MM.1S (cell line): ENCODE measurements at regions not wholly inside any gene's neighbourhood (a gene's known extent, or its start where the extent isn't known, plus 50 kb on each side); places are given as distances from the start of the nearest gene placed in this dataset.

ENCODE experiments used
- DNase-seq: peaks from one replicate; pipeline ENCODE4 v3.0.0-alpha.2; 2015
- H2AFZ ChIP-seq: fragments of 300-600 bp; sonication (generic); 2 replicates; pipeline ENCODE4 v1.6.0; 2016; ENCODE audit warnings: antibody characterized with exemption, low read length
- H3F3A ChIP-seq: fragments of 300-600 bp; sonication (generic); 2 replicates; pipeline ENCODE4 v1.6.1; 2016; ENCODE audit warnings: mild to moderate bottlenecking, antibody characterized with exemption, low read length, moderate library complexity, mixed read lengths; ENCODE audit not compliant: insufficient read depth
- H3K27ac ChIP-seq: fragments of 300-600 bp; sonication (generic); 2 replicates; pipeline ENCODE4 v1.5.1; 2016; ENCODE audit warnings: mild to moderate bottlenecking, low read length
- H3K27me3 ChIP-seq: fragments of 300-600 bp; sonication (generic); replicated peaks from 2 replicates; pipeline ENCODE4 v1.6.0; 2016; ENCODE audit warnings: low read length; ENCODE audit not compliant: insufficient read depth
- H3K36me3 ChIP-seq: fragments of 300-600 bp; sonication (generic); replicated peaks from 2 replicates; pipeline ENCODE4 v1.6.1; 2016; ENCODE audit warnings: mild to moderate bottlenecking, low read length, mixed read lengths; ENCODE audit not compliant: insufficient read depth
- H3K4me1 ChIP-seq: fragments of 300-600 bp; sonication (generic); 2 replicates; pipeline ENCODE4 v1.6.1; 2016; ENCODE audit warnings: low read length, mixed read lengths
- H3K4me2 ChIP-seq: fragments of 300-600 bp; sonication (generic); 2 replicates; pipeline ENCODE4 v1.6.0; 2016; ENCODE audit warnings: low read depth, low read length
- H3K4me3 ChIP-seq: fragments of 300-600 bp; sonication (generic); 2 replicates; pipeline ENCODE4 v1.5.1; 2016; ENCODE audit warnings: low read length, mixed read lengths
- H3K79me2 ChIP-seq: fragments of 300-600 bp; sonication (generic); 2 replicates; pipeline ENCODE4 v1.6.1; 2016; ENCODE audit warnings: mixed run types, low read length, mixed read lengths
- H3K9ac ChIP-seq: fragments of 300-600 bp; sonication (generic); 2 replicates; pipeline ENCODE4 v1.6.1; 2016; ENCODE audit warnings: low read length, mixed read lengths
- H3K9me2 ChIP-seq: fragments of 300-600 bp; sonication (generic); replicated peaks from 2 replicates; pipeline ENCODE4 v1.6.1; 2016; ENCODE audit warnings: mild to moderate bottlenecking, low read length, mixed read lengths; ENCODE audit not compliant: insufficient read depth
- H3K9me3 ChIP-seq: fragments of 300-600 bp; sonication (generic); replicated peaks from 2 replicates; pipeline ENCODE4 v1.6.1; 2016; ENCODE audit warnings: mild to moderate bottlenecking, low read length, mixed read lengths; ENCODE audit not compliant: insufficient read depth
- H4K20me1 ChIP-seq: fragments of 300-600 bp; sonication (generic); 2 replicates; pipeline ENCODE4 v1.6.1; 2016; ENCODE audit warnings: mild to moderate bottlenecking, low read length, moderate library complexity, mixed read lengths; ENCODE audit not compliant: insufficient read depth
- EZH2 ChIP-seq: fragments of 300-600 bp; sonication (generic); optimal IDR thresholded peaks from 2 replicates; pipeline ENCODE3; 2017; ENCODE audit warnings: low read depth, mild to moderate bottlenecking, antibody characterized with exemption, low read length, mixed read lengths
- EZH2phosphoT487 ChIP-seq: fragments of 300-600 bp; sonication (generic); IDR thresholded peaks from 2 replicates; pipeline ENCODE4 v1.6.1; 2018; ENCODE audit warnings: antibody characterized with exemption, low read length
- TF ChIP-seq, protein P1 (sequence below): fragments of 300-600 bp; sonication (generic); IDR thresholded peaks from 2 replicates; pipeline ENCODE4 v1.5.1; 2016; ENCODE audit warnings: antibody characterized with exemption, low read length, mixed read lengths

DNA sequence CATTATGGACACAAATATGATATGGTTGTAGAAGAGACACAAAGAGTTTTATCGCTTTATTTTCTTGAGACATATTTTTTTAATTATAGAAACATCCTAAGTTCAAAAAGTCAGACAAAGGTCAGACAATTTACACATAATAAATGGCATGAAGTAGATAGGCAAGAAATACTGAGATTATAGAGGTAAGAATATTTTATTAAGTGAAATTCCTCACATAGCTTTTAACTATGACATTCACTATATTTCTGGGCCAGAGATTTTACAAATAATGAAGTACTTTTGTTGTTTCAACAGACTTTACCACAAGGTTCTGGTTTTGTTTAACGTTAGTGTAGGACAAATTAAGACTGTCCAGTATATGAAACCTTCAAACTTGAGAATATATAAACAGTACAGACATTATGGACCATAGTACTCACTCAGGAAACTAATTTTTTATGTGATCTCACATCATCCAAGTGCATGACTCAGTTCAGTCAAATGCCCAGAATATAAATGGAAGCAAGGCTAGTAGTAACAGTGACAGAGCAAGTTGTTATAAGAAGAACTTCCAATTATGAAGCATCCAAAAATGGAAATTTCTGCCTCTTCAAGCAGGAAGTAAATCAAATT is 394.8 kb downstream of the KCNJ2 start:
- Histone ChIP-seq H3K9ac (no peak overlapping the region), H3K79me2 (no peaks in the 10 kb centered on the region), H3K9me3 (no peaks in the 10 kb centered on the region), H3K27me3 (no peaks in the 10 kb centered on the region), H2AFZ (no peak overlapping the region), H3K4me1 (no peaks in the 10 kb centered on the region), H3K4me3 (no peak overlapping the region), H3K36me3 (no peaks in the 10 kb centered on the region), H3K27ac (no peak overlapping the region), H3K4me2 (no peak overlapping the region), H3F3A (no peaks in the 10 kb centered on the region), H3K9me2 (no peaks in the 10 kb centered on the region; the same call in 1 of the 2 replicates), H4K20me1 (no peaks in the 10 kb centered on the region)
- DNase-seq: no peak
- no peak for TF ChIP-seq EZH2phosphoT487
- TF ChIP-seq, protein P1, sequence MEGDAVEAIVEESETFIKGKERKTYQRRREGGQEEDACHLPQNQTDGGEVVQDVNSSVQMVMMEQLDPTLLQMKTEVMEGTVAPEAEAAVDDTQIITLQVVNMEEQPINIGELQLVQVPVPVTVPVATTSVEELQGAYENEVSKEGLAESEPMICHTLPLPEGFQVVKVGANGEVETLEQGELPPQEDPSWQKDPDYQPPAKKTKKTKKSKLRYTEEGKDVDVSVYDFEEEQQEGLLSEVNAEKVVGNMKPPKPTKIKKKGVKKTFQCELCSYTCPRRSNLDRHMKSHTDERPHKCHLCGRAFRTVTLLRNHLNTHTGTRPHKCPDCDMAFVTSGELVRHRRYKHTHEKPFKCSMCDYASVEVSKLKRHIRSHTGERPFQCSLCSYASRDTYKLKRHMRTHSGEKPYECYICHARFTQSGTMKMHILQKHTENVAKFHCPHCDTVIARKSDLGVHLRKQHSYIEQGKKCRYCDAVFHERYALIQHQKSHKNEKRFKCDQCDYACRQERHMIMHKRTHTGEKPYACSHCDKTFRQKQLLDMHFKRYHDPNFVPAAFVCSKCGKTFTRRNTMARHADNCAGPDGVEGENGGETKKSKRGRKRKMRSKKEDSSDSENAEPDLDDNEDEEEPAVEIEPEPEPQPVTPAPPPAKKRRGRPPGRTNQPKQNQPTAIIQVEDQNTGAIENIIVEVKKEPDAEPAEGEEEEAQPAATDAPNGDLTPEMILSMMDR: no peak
- no peak for TF ChIP-seq EZH2

DNA sequence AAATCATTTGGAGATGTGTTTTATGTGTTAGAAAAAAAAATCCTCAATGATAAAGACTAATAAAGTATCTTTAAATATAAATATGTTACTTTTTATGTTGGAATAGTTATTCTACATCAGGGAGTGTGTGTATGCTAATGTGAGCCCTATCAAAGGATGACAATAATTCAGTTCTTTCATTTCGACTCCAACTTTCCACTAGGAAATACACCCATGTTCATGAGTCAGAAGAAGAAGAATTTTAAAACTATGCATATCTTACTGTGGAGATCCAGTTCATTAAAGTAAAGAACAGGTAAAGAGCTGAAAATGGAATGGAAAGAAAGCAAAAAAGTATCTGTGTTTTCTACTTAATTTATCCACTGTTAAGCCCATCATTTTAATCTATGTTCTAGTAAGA is 399.8 kb downstream of the KCNJ2 start:
- TF ChIP-seq EZH2phosphoT487: no peak
- TF ChIP-seq, protein P1: no peak
- Histone ChIP-seq H3K9ac (no peak overlapping the region), H3K9me2 (no peaks in the 10 kb centered on the region; the same call in 1 of the 2 replicates), H3K79me2 (no peaks in the 10 kb centered on the region), H2AFZ (no peak overlapping the region), H3K36me3 (no peaks in the 10 kb centered on the region), H3K4me1 (no peaks in the 10 kb centered on the region), H3K4me3 (no peak overlapping the region), H3K4me2 (no peak overlapping the region), H4K20me1 (no peaks in the 10 kb centered on the region), H3K27ac (no peak overlapping the region), H3K9me3 (no peaks in the 10 kb centered on the region), H3K27me3 (no peaks in the 10 kb centered on the region), H3F3A (no peaks in the 10 kb centered on the region)
- no peak for DNase-seq

DNA sequence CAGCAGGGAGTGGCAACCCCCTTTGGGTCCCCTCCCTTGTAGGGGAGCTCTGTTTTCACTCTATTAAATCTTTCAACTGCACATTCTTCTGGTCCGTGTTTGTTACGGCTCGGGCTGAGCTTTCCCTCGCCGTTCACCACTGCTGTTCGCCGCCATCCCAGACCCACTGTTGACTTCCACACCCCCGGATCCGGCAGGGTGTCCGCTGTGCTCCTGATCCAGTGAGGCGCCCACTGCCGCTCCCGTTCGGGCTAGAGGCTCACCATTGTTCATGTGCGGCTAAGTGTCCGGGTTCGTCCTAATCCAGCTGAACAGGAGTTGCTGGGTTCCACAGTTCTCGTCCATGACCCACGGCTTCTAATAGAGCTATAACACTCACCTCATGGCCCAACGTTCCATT is 408.1 kb downstream of the KCNJ2 start:
- DNase-seq: no peak
- no peak overlapping the region for H2AFZ ChIP-seq

DNA sequence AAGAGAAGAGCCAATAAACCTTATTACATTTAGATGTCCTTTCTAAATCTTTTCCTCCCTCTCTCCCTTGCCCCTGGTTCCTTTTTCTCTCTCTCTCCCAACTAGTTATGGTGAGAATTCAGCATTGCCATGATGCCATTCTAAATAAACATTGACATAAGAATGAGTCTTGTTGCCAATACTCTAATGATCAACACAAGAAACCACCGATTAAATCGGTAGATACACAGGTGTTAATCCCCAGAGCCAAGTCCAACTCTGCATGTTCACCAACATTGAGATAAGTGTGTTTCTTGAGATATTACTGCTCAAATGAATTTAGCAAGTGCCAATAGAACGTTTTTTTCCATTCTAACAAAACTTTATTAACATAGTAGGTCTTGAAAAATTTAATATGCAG is 412.1 kb downstream of the KCNJ2 start:
- Histone ChIP-seq H3K9me3 (no peaks in the 10 kb centered on the region; the same call in 1 of the 2 replicates), H2AFZ (no peak overlapping the region), H3K36me3 (no peaks in the 10 kb centered on the region), H3K4me3 (no peak overlapping the region), H3K27ac (no peak overlapping the region), H3K9ac (no peak overlapping the region), H3K4me1 (no peaks in the 10 kb centered on the region), H3K27me3 (no peaks in the 10 kb centered on the region), H3K9me2 (no peaks in the 10 kb centered on the region), H4K20me1 (no peaks in the 10 kb centered on the region), H3K4me2 (no peak overlapping the region), H3K79me2 (no peaks in the 10 kb centered on the region), H3F3A (no peaks in the 10 kb centered on the region)
- TF ChIP-seq, protein P1: no peak
- TF ChIP-seq EZH2phosphoT487 (no peak), EZH2 (no peak)
- no peak for DNase-seq

More for the DNA sequence above, 408.1 kb downstream of the KCNJ2 start:
- no peak overlapping the region for H3K9ac ChIP-seq
- no peaks in the 10 kb centered on the region for H3K9me2 ChIP-seq
- H3K36me3 ChIP-seq: no peaks in the 10 kb centered on the region
- no peak for TF ChIP-seq EZH2phosphoT487
- H3K4me3 ChIP-seq: no peak overlapping the region
- no peak overlapping the region for H3K27ac ChIP-seq
- no peaks in the 10 kb centered on the region for H4K20me1 ChIP-seq
- H3F3A ChIP-seq: no peaks in the 10 kb centered on the region
- no peaks in the 10 kb centered on the region; the same call in 1 of the 2 replicates for H3K9me3 ChIP-seq
- H3K4me2 ChIP-seq: no peak overlapping the region
- H3K27me3 ChIP-seq: no peaks in the 10 kb centered on the region
- H3K4me1 ChIP-seq: no peaks in the 10 kb centered on the region
- H3K79me2 ChIP-seq: no peaks in the 10 kb centered on the region
